ENCODE measurements at regions not wholly inside any gene's neighbourhood (a gene's known extent, or its start where the extent isn't known, plus 50 kb on each side); places are given as distances from the start of the nearest gene placed in this dataset.
A peak's percentile ranks its signal among the peaks of the same experiment; 100 is the strongest.
"Not testable (repeated sequence)": the region's sequence is repeated elsewhere in the genome, so short reads cannot be mapped to it uniquely, and the experiment has no call there.

DNA sequence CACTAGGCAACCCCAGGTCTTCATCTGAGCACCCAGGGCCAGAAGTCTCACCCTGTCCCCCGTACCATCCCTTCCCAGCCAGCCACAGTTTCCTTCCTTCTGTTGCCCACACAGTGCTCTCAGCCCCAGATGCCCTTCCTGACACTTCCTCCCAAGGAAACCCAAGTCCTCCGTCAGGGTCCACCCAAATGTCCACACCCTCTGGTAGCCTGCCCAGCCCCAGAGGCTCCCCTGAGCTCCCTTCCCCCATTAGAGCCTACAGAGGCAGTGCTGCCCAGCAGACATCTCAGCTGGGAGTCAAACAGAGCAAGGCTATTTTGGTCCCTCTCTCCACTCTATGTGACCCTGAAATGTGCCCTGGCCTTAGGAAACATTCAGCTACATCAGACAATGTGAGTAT lies 338.0 kb downstream of the CACNA1B start:
- H3K9me1 ChIP-seq (ENCODE audit: control insufficient read depth, extremely low read depth, insufficient read depth, low read length); H2AFZ ChIP-seq (ENCODE audit: control insufficient read depth, low read length); FAIRE-seq; H4K20me1 ChIP-seq (ENCODE audit: control insufficient read depth, extremely low read depth, insufficient read depth, low read length); H3K9ac ChIP-seq (ENCODE audit: control insufficient read depth, extremely low read depth, insufficient read depth, low read length); H3K27me3 ChIP-seq (ENCODE audit: control insufficient read depth, extremely low read depth, insufficient read depth, low read length); H3K4me1 ChIP-seq (ENCODE audit: control insufficient read depth, extremely low read depth, insufficient read depth, low read length); H3K27ac ChIP-seq (ENCODE audit: control insufficient read depth, insufficient read depth, low read length); DNase-seq (ENCODE audit: low read depth, low spot score); H3K79me2 ChIP-seq (ENCODE audit: control insufficient read depth, insufficient read depth, low read length); H3K4me3 ChIP-seq (ENCODE audit: control insufficient read depth in 2 of 3, extremely low read depth in 1 of 3, insufficient read depth in 2 of 3, low read depth in 1 of 3, low read length in 3 of 3); H3K36me3 ChIP-seq (ENCODE audit: control insufficient read depth in 2 of 2, extremely low read depth in 1 of 2, insufficient read depth in 2 of 2, low read length in 2 of 2); H3K4me2 ChIP-seq (ENCODE audit: control insufficient read depth, extremely low read depth, insufficient read depth, low read depth, low read length); H3K9me3 ChIP-seq (ENCODE audit: control insufficient read depth, low read depth, low read length); dilution Hi-C loops (cut with MboI; ENCODE audit: extremely low pct_ligation_motif_present, low sequenced_read_pairs): not testable (repeated sequence)

DNA sequence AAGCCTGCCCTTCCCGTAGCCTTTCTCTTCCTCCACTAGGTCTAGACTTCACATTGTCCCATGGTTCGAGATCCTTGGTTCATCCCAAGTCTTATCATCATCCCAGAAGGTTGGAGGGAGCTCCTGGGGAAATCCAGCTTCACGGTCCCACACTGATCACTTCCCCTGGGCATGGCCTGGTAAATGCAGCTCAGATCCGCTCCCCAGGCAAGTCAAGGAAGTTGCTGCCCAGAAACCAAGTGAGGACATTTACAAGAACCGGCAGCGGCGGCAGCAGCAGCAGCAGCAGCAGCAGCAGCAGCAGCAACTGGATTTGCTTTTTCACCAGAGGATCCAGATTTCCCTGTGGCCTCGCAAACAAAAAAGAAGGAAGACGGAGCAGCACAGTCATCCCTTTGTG lies 339.2 kb downstream of the CACNA1B start:
- dilution Hi-C loops (cut with MboI; ENCODE audit: extremely low pct_ligation_motif_present, low sequenced_read_pairs); H3K4me2 ChIP-seq (ENCODE audit: control insufficient read depth, extremely low read depth, insufficient read depth, low read depth, low read length); DNase-seq (ENCODE audit: low read depth, low spot score): not testable (repeated sequence)

DNA sequence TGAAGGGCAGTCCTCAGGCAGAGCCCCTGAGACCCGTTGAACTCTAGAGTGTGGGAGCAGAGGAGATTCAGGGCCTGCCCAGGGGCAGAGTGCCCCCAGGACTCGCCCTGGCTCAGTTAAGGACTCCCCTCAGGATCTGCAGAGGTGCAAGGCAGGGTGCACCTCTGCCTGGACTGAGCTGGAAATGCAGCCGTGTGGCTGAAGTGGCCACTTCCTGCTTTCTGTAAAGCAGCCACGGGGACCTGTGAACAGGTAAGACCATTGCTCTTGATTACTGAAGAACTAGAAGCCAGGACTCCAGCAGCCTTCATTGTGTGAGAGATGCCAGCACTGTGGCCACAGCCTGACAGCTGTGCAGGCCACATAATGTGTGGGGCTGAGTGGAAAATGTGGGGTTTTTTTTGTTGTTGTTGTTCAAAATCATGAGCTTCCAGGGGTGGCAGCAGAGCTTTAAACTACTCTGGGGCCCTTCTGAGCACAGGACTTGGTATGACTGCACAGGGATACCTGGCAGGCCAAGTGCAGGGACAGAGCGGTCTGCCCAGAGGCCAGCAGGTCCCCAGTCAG lies 339.8 kb downstream of the CACNA1B start:
- Histone ChIP-seq H3K9ac (ENCODE audit: control insufficient read depth, extremely low read depth, insufficient read depth, low read length) (peak overlapping the region; percentile 37), H3K27ac (ENCODE audit: control insufficient read depth, insufficient read depth, low read length) (peak overlapping the region; percentile 71), H3K4me2 (ENCODE audit: control insufficient read depth, extremely low read depth, insufficient read depth, low read depth, low read length) (peak overlapping the region; percentile 41), H2AFZ (ENCODE audit: control insufficient read depth, low read length) (peak overlapping the region; percentile 66)
- H3K4me1 ChIP-seq (ENCODE audit: control insufficient read depth, extremely low read depth, insufficient read depth, low read length); H3K36me3 ChIP-seq (ENCODE audit: control insufficient read depth in 2 of 2, extremely low read depth in 1 of 2, insufficient read depth in 2 of 2, low read length in 2 of 2); H3K9me1 ChIP-seq (ENCODE audit: control insufficient read depth, extremely low read depth, insufficient read depth, low read length); H3K27me3 ChIP-seq (ENCODE audit: control insufficient read depth, extremely low read depth, insufficient read depth, low read length); H3K9me3 ChIP-seq (ENCODE audit: control insufficient read depth, low read depth, low read length); H3K4me3 ChIP-seq (ENCODE audit: control insufficient read depth in 2 of 3, extremely low read depth in 1 of 3, insufficient read depth in 2 of 3, low read depth in 1 of 3, low read length in 3 of 3); H3K79me2 ChIP-seq (ENCODE audit: control insufficient read depth, insufficient read depth, low read length); H4K20me1 ChIP-seq (ENCODE audit: control insufficient read depth, extremely low read depth, insufficient read depth, low read length); dilution Hi-C loops (cut with MboI; ENCODE audit: extremely low pct_ligation_motif_present, low sequenced_read_pairs); FAIRE-seq; DNase-seq (ENCODE audit: low read depth, low spot score): not testable (repeated sequence)

More for the DNA sequence above, 339.2 kb downstream of the CACNA1B start:
- not testable (repeated sequence) for H2AFZ ChIP-seq (ENCODE audit: control insufficient read depth, low read length); H3K4me1 ChIP-seq (ENCODE audit: control insufficient read depth, extremely low read depth, insufficient read depth, low read length); H3K9me3 ChIP-seq (ENCODE audit: control insufficient read depth, low read depth, low read length); H3K27ac ChIP-seq (ENCODE audit: control insufficient read depth, insufficient read depth, low read length); H3K9ac ChIP-seq (ENCODE audit: control insufficient read depth, extremely low read depth, insufficient read depth, low read length); H4K20me1 ChIP-seq (ENCODE audit: control insufficient read depth, extremely low read depth, insufficient read depth, low read length); H3K27me3 ChIP-seq (ENCODE audit: control insufficient read depth, extremely low read depth, insufficient read depth, low read length); H3K9me1 ChIP-seq (ENCODE audit: control insufficient read depth, extremely low read depth, insufficient read depth, low read length); H3K36me3 ChIP-seq (ENCODE audit: control insufficient read depth in 2 of 2, extremely low read depth in 1 of 2, insufficient read depth in 2 of 2, low read length in 2 of 2); FAIRE-seq; H3K4me3 ChIP-seq (ENCODE audit: control insufficient read depth in 2 of 3, extremely low read depth in 1 of 3, insufficient read depth in 2 of 3, low read depth in 1 of 3, low read length in 3 of 3); H3K79me2 ChIP-seq (ENCODE audit: control insufficient read depth, insufficient read depth, low read length)

DNA sequence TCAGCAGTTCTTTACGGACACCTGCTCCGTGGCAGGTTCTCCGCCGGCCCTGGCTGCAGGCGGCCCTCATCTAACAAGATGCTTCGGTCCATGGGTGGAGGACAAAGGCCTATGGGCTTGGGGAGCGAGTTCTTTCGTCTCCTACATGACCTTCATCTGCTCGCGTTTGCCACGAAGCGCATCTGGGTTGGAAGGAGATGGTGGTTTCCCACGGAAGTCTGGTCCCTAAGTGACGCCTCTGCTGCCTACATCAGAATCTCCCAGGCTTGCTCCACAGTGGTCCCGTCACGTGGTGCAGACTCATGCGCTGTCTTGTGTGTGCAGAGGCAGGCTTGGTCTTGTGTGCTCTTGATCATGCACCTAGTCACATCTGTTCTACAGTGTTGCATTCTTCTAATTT lies 341.7 kb downstream of the CACNA1B start:
- H3K79me2 ChIP-seq (ENCODE audit: control insufficient read depth, insufficient read depth, low read length); DNase-seq (ENCODE audit: low read depth, low spot score); H3K36me3 ChIP-seq (ENCODE audit: control insufficient read depth in 2 of 2, extremely low read depth in 1 of 2, insufficient read depth in 2 of 2, low read length in 2 of 2); H3K9me1 ChIP-seq (ENCODE audit: control insufficient read depth, extremely low read depth, insufficient read depth, low read length); H3K9me3 ChIP-seq (ENCODE audit: control insufficient read depth, low read depth, low read length); H3K27ac ChIP-seq (ENCODE audit: control insufficient read depth, insufficient read depth, low read length); H3K27me3 ChIP-seq (ENCODE audit: control insufficient read depth, extremely low read depth, insufficient read depth, low read length); H3K4me1 ChIP-seq (ENCODE audit: control insufficient read depth, extremely low read depth, insufficient read depth, low read length); H3K9ac ChIP-seq (ENCODE audit: control insufficient read depth, extremely low read depth, insufficient read depth, low read length); H3K4me3 ChIP-seq (ENCODE audit: control insufficient read depth in 2 of 3, extremely low read depth in 1 of 3, insufficient read depth in 2 of 3, low read depth in 1 of 3, low read length in 3 of 3); dilution Hi-C loops (cut with MboI; ENCODE audit: extremely low pct_ligation_motif_present, low sequenced_read_pairs); FAIRE-seq; H4K20me1 ChIP-seq (ENCODE audit: control insufficient read depth, extremely low read depth, insufficient read depth, low read length); H3K4me2 ChIP-seq (ENCODE audit: control insufficient read depth, extremely low read depth, insufficient read depth, low read depth, low read length); H2AFZ ChIP-seq (ENCODE audit: control insufficient read depth, low read length): not testable (repeated sequence)

DNA sequence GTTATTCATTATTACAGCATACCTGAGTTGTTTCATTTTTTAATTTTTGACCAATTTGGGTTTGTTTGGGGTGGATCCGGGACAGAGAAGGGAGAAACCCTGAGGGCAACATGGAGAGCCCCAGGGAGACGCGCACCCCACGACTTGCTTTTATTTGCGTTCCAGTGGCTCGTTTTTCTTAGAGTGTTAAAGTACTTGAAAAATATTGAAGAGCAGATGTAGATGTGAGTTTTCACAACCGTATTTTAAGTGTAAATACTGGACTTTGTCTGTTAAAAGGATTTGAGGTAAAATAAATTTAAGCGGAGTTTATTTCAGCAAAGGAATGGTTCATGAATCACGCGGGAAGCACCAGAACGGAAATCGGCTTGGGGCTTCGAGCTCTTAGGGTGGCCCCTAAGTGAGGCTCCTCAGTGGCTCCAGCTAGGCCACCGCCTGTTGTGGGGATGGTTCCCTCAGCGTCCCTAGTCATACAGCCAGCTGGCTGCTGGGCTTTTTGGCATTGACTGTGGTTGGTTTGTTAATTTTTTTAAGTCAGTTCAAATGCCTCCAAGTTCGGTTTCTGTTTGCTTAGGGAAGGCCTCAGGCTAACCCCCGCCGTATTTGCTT lies 344.0 kb downstream of the CACNA1B start:
- H3K9me1 ChIP-seq (ENCODE audit: control insufficient read depth, extremely low read depth, insufficient read depth, low read length); H3K4me2 ChIP-seq (ENCODE audit: control insufficient read depth, extremely low read depth, insufficient read depth, low read depth, low read length); H2AFZ ChIP-seq (ENCODE audit: control insufficient read depth, low read length); H3K9ac ChIP-seq (ENCODE audit: control insufficient read depth, extremely low read depth, insufficient read depth, low read length); H4K20me1 ChIP-seq (ENCODE audit: control insufficient read depth, extremely low read depth, insufficient read depth, low read length); H3K4me1 ChIP-seq (ENCODE audit: control insufficient read depth, extremely low read depth, insufficient read depth, low read length); H3K36me3 ChIP-seq (ENCODE audit: control insufficient read depth in 2 of 2, extremely low read depth in 1 of 2, insufficient read depth in 2 of 2, low read length in 2 of 2); H3K9me3 ChIP-seq (ENCODE audit: control insufficient read depth, low read depth, low read length); H3K4me3 ChIP-seq (ENCODE audit: control insufficient read depth in 2 of 3, extremely low read depth in 1 of 3, insufficient read depth in 2 of 3, low read depth in 1 of 3, low read length in 3 of 3); H3K27ac ChIP-seq (ENCODE audit: control insufficient read depth, insufficient read depth, low read length); dilution Hi-C loops (cut with MboI; ENCODE audit: extremely low pct_ligation_motif_present, low sequenced_read_pairs); DNase-seq (ENCODE audit: low read depth, low spot score); H3K27me3 ChIP-seq (ENCODE audit: control insufficient read depth, extremely low read depth, insufficient read depth, low read length); FAIRE-seq; H3K79me2 ChIP-seq (ENCODE audit: control insufficient read depth, insufficient read depth, low read length): not testable (repeated sequence)
